Stomach (tissue), 4 donors: ENCODE measurements at regions not wholly inside any gene's neighbourhood (a gene's known extent, or its start where the extent isn't known, plus 50 kb on each side); places are given as distances from the start of the nearest gene placed in this dataset.

ENCODE experiments used
- CTCF ChIP-seq, 7 experiments: fragments of 450-650 bp in 4 of 7; fragments of 200-600 bp in 3 of 7; sonication (generic) in 3 of 7; IDR thresholded peaks; one replicate each; pipeline ENCODE4 v1.5.1; 2016 to 2019; ENCODE audit warnings: antibody characterized with exemption in 7 of 7, control low read depth in 2 of 7, mild to moderate bottlenecking in 1 of 7
- POLR2A ChIP-seq, 4 donors: fragments of 450-650 bp; IDR thresholded peaks; one replicate each; pipeline ENCODE4 v1.6.1; 2016; ENCODE audit warnings: antibody characterized with exemption in 4 of 4, control low read depth in 2 of 4, mild to moderate bottlenecking in 1 of 4, moderate library complexity in 1 of 4

GRCh38 chr3:102662498-102662772 is 227.6 kb downstream of the ZPLD1 start:
- no peak for TF ChIP-seq POLR2A (IDR thresholded peaks at IDR 0.05)
- no peak for TF ChIP-seq CTCF (IDR thresholded peaks at IDR 0.05)
